Peyer's patch (tissue), 4 donors: ENCODE measurements at regions not wholly inside any gene's neighbourhood (a gene's known extent, or its start where the extent isn't known, plus 50 kb on each side); places are given as distances from the start of the nearest gene placed in this dataset.

Experiments
- DNase-seq, 3 donors: peaks; one replicate each; pipeline ENCODE4 v3.0.0-alpha.2; 2017 to 2019
- H3K27ac ChIP-seq, 4 donors: fragments of 200-600 bp; sonication (generic); one replicate each; pipeline ENCODE4 v1.5.1; 2016 to 2019
- H3K27me3 ChIP-seq, 2 donors: fragments of 200-600 bp; sonication (generic); one replicate each; pipeline ENCODE4 v1.5.1; 2019
- H3K36me3 ChIP-seq, 3 donors: fragments of 200-600 bp; sonication (generic); one replicate each; pipeline ENCODE4 v1.5.1; 2016 to 2019
- H3K4me1 ChIP-seq, 4 donors: fragments of 200-600 bp; sonication (generic); one replicate each; pipeline ENCODE4 v1.5.1; 2016 to 2019
- H3K4me3 ChIP-seq, 4 donors: fragments of 200-600 bp; sonication (generic); 1 replicate in 3 of 4; 2 replicates in 1 of 4; pipeline ENCODE4 v1.5.1; 2016 to 2019; ENCODE audit warnings: mild to moderate bottlenecking in 1 of 4
- H3K9me3 ChIP-seq, 4 donors: fragments of 200-600 bp; sonication (generic); one replicate each; pipeline ENCODE4 v1.5.1; 2016 to 2019; ENCODE audit warnings: mild to moderate bottlenecking in 1 of 4
- POLR2A ChIP-seq, 2 donors: fragments of 450-650 bp; IDR thresholded peaks; one replicate each; pipeline ENCODE4 v1.5.1; 2017; ENCODE audit warnings: antibody characterized with exemption in 2 of 2, mild to moderate bottlenecking in 2 of 2, moderate library complexity in 2 of 2
- TF ChIP-seq, protein P1 (sequence below), 6 experiments: fragments of 450-650 bp in 4 of 6; fragments of 200-600 bp in 2 of 6; sonication (generic) in 1 of 6; IDR thresholded peaks; one replicate each; pipeline ENCODE4 v1.5.1; 2017 to 2019; ENCODE audit warnings: antibody characterized with exemption in 6 of 6, mild to moderate bottlenecking in 3 of 6, moderate library complexity in 1 of 6

- Histone ChIP-seq H3K4me1 (no peaks in the 10 kb centered on the region), H3K27me3 (no peaks in the 10 kb centered on the region), H3K9me3 (no peaks in the 10 kb centered on the region), H3K27ac (no peak overlapping the region), H3K4me3 (no peak overlapping the region), H3K36me3 (no peaks in the 10 kb centered on the region)
- DNase-seq: no peak
- TF ChIP-seq, protein P1, sequence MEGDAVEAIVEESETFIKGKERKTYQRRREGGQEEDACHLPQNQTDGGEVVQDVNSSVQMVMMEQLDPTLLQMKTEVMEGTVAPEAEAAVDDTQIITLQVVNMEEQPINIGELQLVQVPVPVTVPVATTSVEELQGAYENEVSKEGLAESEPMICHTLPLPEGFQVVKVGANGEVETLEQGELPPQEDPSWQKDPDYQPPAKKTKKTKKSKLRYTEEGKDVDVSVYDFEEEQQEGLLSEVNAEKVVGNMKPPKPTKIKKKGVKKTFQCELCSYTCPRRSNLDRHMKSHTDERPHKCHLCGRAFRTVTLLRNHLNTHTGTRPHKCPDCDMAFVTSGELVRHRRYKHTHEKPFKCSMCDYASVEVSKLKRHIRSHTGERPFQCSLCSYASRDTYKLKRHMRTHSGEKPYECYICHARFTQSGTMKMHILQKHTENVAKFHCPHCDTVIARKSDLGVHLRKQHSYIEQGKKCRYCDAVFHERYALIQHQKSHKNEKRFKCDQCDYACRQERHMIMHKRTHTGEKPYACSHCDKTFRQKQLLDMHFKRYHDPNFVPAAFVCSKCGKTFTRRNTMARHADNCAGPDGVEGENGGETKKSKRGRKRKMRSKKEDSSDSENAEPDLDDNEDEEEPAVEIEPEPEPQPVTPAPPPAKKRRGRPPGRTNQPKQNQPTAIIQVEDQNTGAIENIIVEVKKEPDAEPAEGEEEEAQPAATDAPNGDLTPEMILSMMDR (IDR thresholded peaks at IDR 0.05): no peak
- TF ChIP-seq POLR2A (IDR thresholded peaks at IDR 0.05): no peak
These were observed 193.0 kb upstream of the NETO1 start for GRCh38 chr18:73060666-73061288.

- no peaks in the 10 kb centered on the region for H3K27me3 ChIP-seq
- no peak for TF ChIP-seq POLR2A (IDR thresholded peaks at IDR 0.05)
- TF ChIP-seq, protein P1 (IDR thresholded peaks at IDR 0.05): no peak
- DNase-seq: no peak
- H3K27ac ChIP-seq: no peak overlapping the region
- no peaks in the 10 kb centered on the region for H3K9me3 ChIP-seq
- no peaks in the 10 kb centered on the region for H3K4me1 ChIP-seq
- H3K36me3 ChIP-seq: no peaks in the 10 kb centered on the region
- no peak overlapping the region for H3K4me3 ChIP-seq
These were observed 191.5 kb upstream of the NETO1 start for GRCh38 chr18:73059280-73059679.

DNA sequence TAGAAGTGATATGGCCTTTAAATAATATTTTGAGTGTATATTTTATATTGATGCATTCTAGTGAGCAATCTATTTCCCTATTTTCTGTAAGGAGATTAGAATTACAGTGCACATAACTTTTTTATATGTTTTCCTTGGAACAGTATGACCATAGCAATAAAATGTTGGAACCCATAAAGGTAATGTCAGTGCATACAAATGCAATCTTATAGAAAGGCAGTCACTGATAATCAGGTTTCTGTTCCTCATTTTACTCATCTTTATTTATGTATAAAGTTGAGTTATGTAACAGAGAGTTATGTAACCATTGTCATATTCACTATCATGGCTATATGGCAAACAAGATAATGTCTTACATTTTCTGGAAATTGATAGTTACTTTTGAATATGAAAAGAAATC lies 179.9 kb upstream of the NETO1 start:
- Histone ChIP-seq H3K9me3 (no peaks in the 10 kb centered on the region), H3K27me3 (no peaks in the 10 kb centered on the region), H3K4me1 (no peaks in the 10 kb centered on the region), H3K36me3 (no peaks in the 10 kb centered on the region), H3K4me3 (no peak overlapping the region), H3K27ac (no peak overlapping the region)
- TF ChIP-seq, protein P1 (IDR thresholded peaks at IDR 0.05): no peak
- no peak for TF ChIP-seq POLR2A (IDR thresholded peaks at IDR 0.05)
- DNase-seq: no peak

DNA sequence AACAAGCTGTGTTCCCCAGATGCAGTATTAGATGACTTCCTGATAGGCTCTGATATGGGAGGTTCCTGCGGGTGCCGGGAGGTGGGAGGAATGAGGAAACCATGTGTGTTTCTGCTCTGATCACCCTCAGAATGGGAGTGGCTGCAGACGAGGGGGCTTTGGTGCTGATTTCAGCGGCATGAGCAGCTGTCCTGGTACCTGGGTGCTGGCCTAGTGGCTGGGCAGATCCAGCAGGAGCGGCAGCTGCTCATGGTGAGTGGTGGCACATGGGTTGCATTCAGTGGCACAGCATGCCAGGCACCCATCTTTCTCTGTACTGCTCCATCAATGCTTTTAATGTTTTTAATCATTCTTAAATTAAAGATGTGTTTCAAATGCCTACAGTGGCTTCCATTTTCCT lies 177.2 kb upstream of the NETO1 start:
- no peaks in the 10 kb centered on the region for H3K9me3 ChIP-seq
- no peak overlapping the region for H3K4me3 ChIP-seq
- no peaks in the 10 kb centered on the region for H3K27me3 ChIP-seq
- H3K27ac ChIP-seq: no peak overlapping the region
- DNase-seq: no peak
- TF ChIP-seq, protein P1 (IDR thresholded peaks at IDR 0.05): no peak
- H3K4me1 ChIP-seq: no peaks in the 10 kb centered on the region
- H3K36me3 ChIP-seq: no peaks in the 10 kb centered on the region

DNA sequence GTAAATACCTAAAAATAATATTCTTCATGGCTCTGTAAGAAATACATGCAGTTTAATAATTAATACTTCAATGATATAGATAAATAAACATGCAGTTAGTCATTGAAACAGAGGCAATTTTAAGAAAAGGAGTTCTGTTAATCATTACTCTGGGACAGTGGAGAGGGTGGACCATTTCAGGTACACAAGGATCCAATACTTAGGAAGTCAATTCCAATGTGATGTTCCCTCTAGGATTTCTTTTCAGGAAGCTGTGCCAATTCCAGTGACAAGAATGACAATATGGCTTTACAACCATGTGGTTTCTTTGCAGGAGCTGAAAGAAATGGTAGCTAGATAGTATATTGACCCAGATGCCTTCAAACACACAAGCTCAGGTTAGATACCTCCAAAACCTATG lies 175.8 kb upstream of the NETO1 start:
- no peak overlapping the region for H3K27ac ChIP-seq
- no peaks in the 10 kb centered on the region for H3K4me1 ChIP-seq
- no peaks in the 10 kb centered on the region for H3K36me3 ChIP-seq
- no peak overlapping the region for H3K4me3 ChIP-seq
- no peak for TF ChIP-seq POLR2A (IDR thresholded peaks at IDR 0.05)
- TF ChIP-seq, protein P1 (IDR thresholded peaks at IDR 0.05): no peak
- DNase-seq: no peak
- no peaks in the 10 kb centered on the region for H3K27me3 ChIP-seq
- no peaks in the 10 kb centered on the region for H3K9me3 ChIP-seq

- H3K27ac ChIP-seq: no peak overlapping the region
- no peak overlapping the region for H3K4me3 ChIP-seq
- no peaks in the 10 kb centered on the region for H3K9me3 ChIP-seq
- H3K4me1 ChIP-seq: no peaks in the 10 kb centered on the region
- H3K27me3 ChIP-seq: no peaks in the 10 kb centered on the region
- TF ChIP-seq, protein P1 (IDR thresholded peaks at IDR 0.05): no peak
- no peak for TF ChIP-seq POLR2A (IDR thresholded peaks at IDR 0.05)
- no peaks in the 10 kb centered on the region for H3K36me3 ChIP-seq
- DNase-seq: no peak
These were observed 175.4 kb upstream of the NETO1 start for GRCh38 chr18:73043211-73043610.
